Sigmoid colon (tissue), 6 donors: ENCODE measurements at regions not wholly inside any gene's neighbourhood (a gene's known extent, or its start where the extent isn't known, plus 50 kb on each side); places are given as distances from the start of the nearest gene placed in this dataset.
A peak's percentile ranks its signal among the peaks of the same experiment; 100 is the strongest.
"Not testable (repeated sequence)": the region's sequence is repeated elsewhere in the genome, so short reads cannot be mapped to it uniquely, and the experiment has no call there.

Experiments used
- DNase-seq: peaks from one replicate; pipeline ENCODE4 v3.0.0-alpha.2; 2019
- H3K27ac ChIP-seq, 4 donors: fragments of 200-600 bp; sonication (generic); one replicate each; pipeline ENCODE4 v1.5.1; 2016 to 2019; ENCODE audit warnings: mild to moderate bottlenecking in 1 of 4
- H3K27me3 ChIP-seq, 3 donors: fragments of 200-600 bp; sonication (generic); one replicate each; pipeline ENCODE4 v1.5.1; 2019; ENCODE audit warnings: mild to moderate bottlenecking in 1 of 3
- H3K36me3 ChIP-seq, 4 donors: fragments of 200-600 bp; sonication (generic); one replicate each; pipeline ENCODE4 v1.5.1; 2016 to 2019
- H3K4me1 ChIP-seq, 4 donors: fragments of 200-600 bp; sonication (generic); one replicate each; pipeline ENCODE4 v1.5.1; 2017 to 2019
- H3K4me3 ChIP-seq, 4 donors: fragments of 200-600 bp; sonication (generic); one replicate each; pipeline ENCODE4 v1.5.1; 2017 to 2019; ENCODE audit warnings: mild to moderate bottlenecking in 2 of 4, moderate library complexity in 1 of 4
- H3K9me3 ChIP-seq, 4 donors: fragments of 200-600 bp in 3 of 4; sonication (generic) in 3 of 4; one replicate each; pipeline versions ENCODE4 v1.5.1 to v1.6.1; 2013 to 2019
- CTCF ChIP-seq, 4 experiments: fragments of 450-650 bp in 3 of 4; fragments of 200-600 bp in 1 of 4; IDR thresholded peaks; one replicate each; pipeline ENCODE4 v1.5.1; 2016 to 2019; ENCODE audit warnings: antibody characterized with exemption in 4 of 4, mild to moderate bottlenecking in 3 of 4, moderate library complexity in 2 of 4
- EP300 ChIP-seq, 4 donors: sonication (generic); formaldehyde crosslinking; IDR thresholded peaks; one replicate each; pipeline ENCODE4 v1.6.1; 2017; ENCODE audit warnings: antibody characterized with exemption in 4 of 4
- POLR2A ChIP-seq, 2 donors: fragments of 450-650 bp; IDR thresholded peaks; one replicate each; pipeline ENCODE4 v1.6.1; 2016; ENCODE audit warnings: antibody characterized with exemption in 2 of 2, mild to moderate bottlenecking in 2 of 2, moderate library complexity in 2 of 2
- POLR2AphosphoS5 ChIP-seq, 4 donors: sonication (generic); formaldehyde crosslinking; IDR thresholded peaks; one replicate each; pipeline ENCODE4 v1.6.1; 2017; ENCODE audit warnings: antibody characterized with exemption in 4 of 4
- WGBS, 2 donors: extraction: QIAGEN DNeasy Blood & Tissue Kit; methylation state at CpG; one replicate each; pipeline ENCODE4 v1.1.7; 2013; 5-methylcytosine and 5-hydroxymethylcytosine counted together
- intact Hi-C: fragments of 100-400 bp; cut with DNase I; formaldehyde crosslinking; loops from one replicate; pipeline ENCODE4 v1.15.1; 2023
- donor health status: healthy with polysubstance abuse.
- donor health status: healthy.

- WGBS, 2 donors: 74 to 75% methylated on average over 29 of the region's 29 CpGs
- H3K4me1 ChIP-seq: peaks cover 0 to 17% (median 6%) of the 10 kb centered on the region in 4 donors
Observed at GRCh38 chr16:85286066-85286831, 174.0 kb upstream of the CIBAR2 start.

GRCh38 chr16:85286951-85287814 lies 174.9 kb upstream of the CIBAR2 start:
- intact Hi-C loops: no loop called here
- Histone ChIP-seq H3K9me3 (no peaks in the 10 kb centered on the region), H3K27ac (peak overlapping the region; percentile 27 to 60 (median 50)), H3K4me1 (peaks cover 0 to 17% (median 6%) of the 10 kb centered on the region in 4 donors), H3K4me3 (no peak overlapping the region), H3K36me3 (no peaks in the 10 kb centered on the region), H3K27me3 (no peaks in the 10 kb centered on the region)
- TF ChIP-seq POLR2A (IDR thresholded peaks at IDR 0.05) (no peak), POLR2AphosphoS5 (IDR thresholded peaks at IDR 0.05) (peak in 3 of 4 donors; percentile 20 to 53 (median 44)), EP300 (IDR thresholded peaks at IDR 0.05) (no peak), CTCF (IDR thresholded peaks at IDR 0.05) (no peak)
- WGBS, 2 donors: 77 to 79% methylated on average over 34 of the region's 34 CpGs
- peak; percentile 75 for DNase-seq

More at GRCh38 chr16:85286066-85286831, 174.0 kb upstream of the CIBAR2 start:
- TF ChIP-seq POLR2A (IDR thresholded peaks at IDR 0.05): no peak
- peak in 1 of 4 donors; percentile 10 for TF ChIP-seq EP300 (IDR thresholded peaks at IDR 0.05)
- peak; percentile 45 to 67 (median 64) for TF ChIP-seq POLR2AphosphoS5 (IDR thresholded peaks at IDR 0.05)
- no peak for TF ChIP-seq CTCF (IDR thresholded peaks at IDR 0.05)
- Histone ChIP-seq H3K9me3 (no peaks in the 10 kb centered on the region), H3K27me3 (no peaks in the 10 kb centered on the region), H3K4me3 (no peak overlapping the region), H3K36me3 (no peaks in the 10 kb centered on the region), H3K27ac (peak overlapping the region; percentile 27 to 60 (median 50))
- intact Hi-C loops: no loop called here
- DNase-seq: peak; percentile 89

- DNase-seq, H3K9me3 ChIP-seq, H3K4me3 ChIP-seq, H3K36me3 ChIP-seq, intact Hi-C loops, H3K27me3 ChIP-seq: not testable (repeated sequence)
- Histone ChIP-seq H3K4me1 (peaks cover 0 to 17% (median 6%) of the 10 kb centered on the region in 4 donors), H3K27ac (peak overlapping the region in 3 of 4 donors; percentile 27 to 60 (median 51))
- 92 to 94% methylated on average over 13 of the region's 13 CpGs for WGBS, 2 donors
Observed at GRCh38 chr16:85287815-85288109, 175.5 kb upstream of the CIBAR2 start.

GRCh38 chr16:85288341-85288868 lies 176.1 kb upstream of the CIBAR2 start:
- TF ChIP-seq CTCF (IDR thresholded peaks at IDR 0.05) (no peak), EP300 (IDR thresholded peaks at IDR 0.05) (no peak), POLR2A (IDR thresholded peaks at IDR 0.05) (no peak), POLR2AphosphoS5 (IDR thresholded peaks at IDR 0.05) (no peak)
- no peak overlapping the region for H3K4me3 ChIP-seq
- intact Hi-C loops: no loop called here
- 89 to 93% methylated on average over 4 of the region's 4 CpGs for WGBS, 2 donors
- no peaks in the 10 kb centered on the region for H3K9me3 ChIP-seq
- peaks cover 0 to 17% (median 6%) of the 10 kb centered on the region in 4 donors for H3K4me1 ChIP-seq
- no peaks in the 10 kb centered on the region for H3K36me3 ChIP-seq
- no peaks in the 10 kb centered on the region for H3K27me3 ChIP-seq
- DNase-seq: no peak
- H3K27ac ChIP-seq: no peak overlapping the region
